Ovary (tissue), 3 donors: ENCODE measurements at regions not wholly inside any gene's neighbourhood (a gene's known extent, or its start where the extent isn't known, plus 50 kb on each side); places are given as distances from the start of the nearest gene placed in this dataset.

ENCODE experiments used
- EP300 ChIP-seq: sonication (generic); formaldehyde crosslinking; IDR thresholded peaks from one replicate; pipeline ENCODE4 v1.6.1; 2017; ENCODE audit warnings: antibody characterized with exemption
- TF ChIP-seq, protein P1 (sequence below), 3 donors: fragments of 450-650 bp in 2 of 3; fragments of 200-600 bp in 1 of 3; IDR thresholded peaks; one replicate each; pipeline versions ENCODE4 v1.5.1 to v1.8.0; 2016 to 2022; ENCODE audit warnings: antibody characterized with exemption in 3 of 3, mild to moderate bottlenecking in 1 of 3
- donor health status: DM: no; HTN: no; CAD: no.

DNA sequence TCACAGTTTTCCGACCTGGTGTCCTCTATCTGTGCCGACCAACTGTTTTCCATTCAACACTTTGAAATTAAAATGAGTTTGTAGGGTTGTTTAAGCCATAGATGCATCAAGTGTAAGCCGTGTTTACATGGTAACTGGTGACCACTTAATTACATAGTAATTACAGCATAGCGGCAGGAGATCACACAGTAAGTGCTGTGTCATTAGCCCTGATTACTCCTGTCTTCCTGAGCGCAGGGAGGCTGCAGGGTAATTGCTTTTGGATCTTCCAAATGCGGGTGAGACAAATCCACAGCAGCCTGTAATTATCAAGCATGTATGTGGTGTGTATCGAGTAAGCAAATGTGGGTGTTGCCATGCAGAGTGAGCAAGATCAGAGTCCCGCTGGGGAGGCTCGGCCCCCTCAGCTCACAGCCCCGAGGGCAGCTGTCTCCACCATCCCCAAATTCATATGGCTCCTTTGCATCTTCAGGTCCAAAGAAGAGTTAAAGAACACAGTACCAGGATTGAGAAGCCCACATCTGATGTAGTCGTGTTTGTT, 71.5 kb upstream of the HDAC4 start:
- TF ChIP-seq, protein P1, sequence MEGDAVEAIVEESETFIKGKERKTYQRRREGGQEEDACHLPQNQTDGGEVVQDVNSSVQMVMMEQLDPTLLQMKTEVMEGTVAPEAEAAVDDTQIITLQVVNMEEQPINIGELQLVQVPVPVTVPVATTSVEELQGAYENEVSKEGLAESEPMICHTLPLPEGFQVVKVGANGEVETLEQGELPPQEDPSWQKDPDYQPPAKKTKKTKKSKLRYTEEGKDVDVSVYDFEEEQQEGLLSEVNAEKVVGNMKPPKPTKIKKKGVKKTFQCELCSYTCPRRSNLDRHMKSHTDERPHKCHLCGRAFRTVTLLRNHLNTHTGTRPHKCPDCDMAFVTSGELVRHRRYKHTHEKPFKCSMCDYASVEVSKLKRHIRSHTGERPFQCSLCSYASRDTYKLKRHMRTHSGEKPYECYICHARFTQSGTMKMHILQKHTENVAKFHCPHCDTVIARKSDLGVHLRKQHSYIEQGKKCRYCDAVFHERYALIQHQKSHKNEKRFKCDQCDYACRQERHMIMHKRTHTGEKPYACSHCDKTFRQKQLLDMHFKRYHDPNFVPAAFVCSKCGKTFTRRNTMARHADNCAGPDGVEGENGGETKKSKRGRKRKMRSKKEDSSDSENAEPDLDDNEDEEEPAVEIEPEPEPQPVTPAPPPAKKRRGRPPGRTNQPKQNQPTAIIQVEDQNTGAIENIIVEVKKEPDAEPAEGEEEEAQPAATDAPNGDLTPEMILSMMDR (IDR thresholded peaks at IDR 0.05): no peak
- no peak for TF ChIP-seq EP300
